DMS 273 (cell line): ENCODE measurements at regions not wholly inside any gene's neighbourhood (a gene's known extent, or its start where the extent isn't known, plus 50 kb on each side); places are given as distances from the start of the nearest gene placed in this dataset.
A peak's percentile ranks its signal among the peaks of the same experiment; 100 is the strongest.
"Not testable (repeated sequence)": the region's sequence is repeated elsewhere in the genome, so short reads cannot be mapped to it uniquely, and the experiment has no call there.

ENCODE experiments used
- DNase-seq: peaks from one replicate; lab custom pipeline; 2025; ENCODE audit not compliant: unreplicated experiment; lab: John Stamatoyannopoulos, UW

DNA sequence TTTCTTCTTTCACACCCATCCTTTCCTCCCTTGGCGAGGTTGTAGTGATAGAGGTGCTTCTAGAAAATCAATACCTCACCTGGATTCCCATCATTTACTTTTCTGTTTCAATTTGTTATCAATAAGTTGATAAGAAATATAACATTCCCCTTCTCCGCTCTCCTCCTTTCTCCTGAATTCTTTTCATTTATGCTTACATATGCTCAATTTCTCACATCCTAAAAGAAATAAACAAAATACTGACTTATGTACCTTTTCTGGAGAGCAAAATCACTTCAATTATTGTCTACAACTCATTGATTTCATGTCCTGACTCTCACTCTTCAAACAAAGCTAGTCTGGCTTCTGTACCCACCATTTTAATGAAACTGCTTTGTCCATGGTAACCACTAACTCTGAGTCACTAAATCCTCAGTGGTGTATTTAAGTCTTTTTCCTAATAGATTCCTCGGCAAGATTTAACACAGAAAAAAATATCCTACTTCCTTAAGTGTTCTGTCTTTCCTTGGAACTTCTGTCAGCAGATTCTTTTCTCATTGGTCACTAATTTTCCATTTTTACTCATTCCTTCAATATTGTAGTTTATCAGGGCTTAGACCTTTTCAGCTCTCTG, 289.6 kb downstream of the RFPL4B start:
- no peak for DNase-seq

DNA sequence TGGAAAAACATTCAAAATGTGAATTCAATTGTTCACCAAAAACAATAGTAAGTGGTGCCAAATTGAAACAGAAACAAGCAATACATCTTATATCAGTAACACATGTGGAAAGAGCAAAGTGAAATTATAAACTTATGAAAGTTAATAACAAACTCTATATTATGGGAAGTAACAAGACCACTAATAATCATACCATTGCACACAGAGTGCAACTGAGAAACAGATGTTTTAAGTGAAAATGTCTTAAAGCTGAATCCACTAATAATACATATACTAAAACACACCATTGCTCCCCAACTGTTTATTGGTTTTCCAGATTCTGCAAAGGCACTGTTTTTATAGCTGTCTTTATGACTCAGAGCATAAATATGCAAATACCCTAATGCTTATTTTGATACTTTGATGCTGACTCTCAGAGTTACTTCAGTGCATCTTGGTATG, 292.3 kb downstream of the RFPL4B start:
- DNase-seq = no peak

DNA sequence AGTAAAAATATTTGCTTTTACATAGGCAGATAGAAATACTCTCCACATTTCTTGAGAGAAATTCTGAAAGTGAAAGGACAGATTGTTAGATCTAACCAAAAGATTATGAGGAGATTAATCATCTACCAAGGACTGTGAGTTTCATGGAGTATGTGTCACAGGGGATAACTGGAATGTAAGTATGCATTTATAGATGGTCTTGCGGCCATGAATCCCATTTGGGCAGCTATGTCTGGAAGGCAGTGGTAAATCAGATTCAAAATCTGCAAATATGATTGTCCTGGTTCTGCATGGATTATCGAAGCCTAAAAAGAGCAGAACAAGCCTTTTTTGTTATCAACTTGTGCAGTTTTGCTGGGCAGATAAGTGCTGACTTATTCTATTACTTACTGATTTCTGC, 293.8 kb downstream of the RFPL4B start:
- DNase-seq = no peak

DNA sequence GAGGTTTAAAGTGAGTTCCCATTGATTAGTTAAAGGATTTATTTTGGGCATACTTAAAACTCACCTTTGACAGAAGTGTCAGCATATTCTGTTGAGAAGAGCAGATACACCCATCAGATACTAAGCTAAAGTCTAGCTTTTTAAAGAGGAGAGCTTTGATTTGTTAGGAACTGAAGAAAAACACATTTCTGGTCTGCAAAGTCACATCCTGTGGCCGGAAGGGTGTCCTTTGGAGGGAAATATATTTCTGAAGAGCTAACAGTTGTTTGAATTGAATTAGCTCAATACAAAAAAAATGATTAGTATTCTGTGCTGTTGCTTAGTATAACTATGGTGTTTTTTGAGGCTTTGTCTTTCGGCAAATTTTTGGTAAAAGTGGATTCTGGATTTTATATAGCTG, 302.7 kb downstream of the RFPL4B start:
- DNase-seq = no peak

DNA sequence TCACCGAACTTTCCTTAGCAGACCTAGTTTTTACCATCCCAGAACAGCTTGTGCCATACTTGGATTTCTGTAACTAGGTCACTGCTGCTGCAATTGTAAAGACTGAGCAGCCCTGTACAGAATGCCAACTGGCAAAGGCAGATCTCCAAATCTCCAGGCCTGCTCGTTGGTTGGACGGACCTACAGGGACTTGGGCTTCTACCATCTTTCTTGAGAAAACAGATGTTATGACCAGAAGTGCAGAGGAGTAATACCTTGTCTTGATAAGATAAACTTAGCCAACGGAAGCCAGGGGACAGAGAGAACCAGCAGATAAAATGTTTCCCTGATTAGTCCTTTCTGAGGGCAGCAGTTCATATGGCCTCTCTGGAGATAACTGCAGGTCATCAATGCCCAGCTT, 304.1 kb downstream of the RFPL4B start:
- no peak for DNase-seq

DNA sequence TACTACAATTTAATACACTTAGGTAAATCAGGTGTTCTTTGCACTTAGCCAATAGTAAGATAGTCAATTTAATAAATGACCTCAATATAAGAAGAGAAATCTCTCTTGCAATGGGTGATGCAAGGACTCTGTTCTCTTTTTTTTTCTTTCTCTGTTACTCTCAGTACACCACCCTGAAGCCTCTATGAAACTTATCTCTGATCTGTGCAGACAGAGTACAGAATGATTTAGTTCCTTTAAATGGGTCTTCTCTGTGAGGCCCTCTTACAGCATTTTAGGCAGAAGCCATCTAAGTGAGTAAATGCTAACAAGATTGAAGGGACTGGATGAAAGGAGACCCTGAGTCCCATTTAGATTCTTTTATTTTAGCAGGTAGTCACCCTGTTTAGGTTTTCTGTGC, 312.8 kb downstream of the RFPL4B start:
- DNase-seq = no peak

DNA sequence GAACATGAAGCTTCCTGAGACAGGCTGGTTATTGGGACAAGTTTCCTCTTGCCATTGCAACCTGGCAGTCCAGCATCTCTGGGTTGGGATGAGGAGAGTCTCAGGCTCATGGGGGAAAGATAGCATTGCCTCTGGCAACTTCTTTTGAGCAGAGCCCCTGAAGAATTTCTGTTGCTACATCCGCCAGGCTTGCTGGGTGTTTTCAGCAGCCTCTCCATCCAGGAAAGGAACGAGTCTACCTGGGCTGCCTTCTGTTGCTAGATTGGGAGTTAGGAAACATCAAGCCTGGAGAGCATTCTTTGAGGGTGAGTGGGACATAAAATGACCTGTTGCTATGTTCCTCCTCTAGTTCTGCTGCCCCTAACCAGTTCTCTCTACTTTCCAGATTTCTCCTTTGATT, 313.5 kb downstream of the RFPL4B start:
- DNase-seq = no peak

DNA sequence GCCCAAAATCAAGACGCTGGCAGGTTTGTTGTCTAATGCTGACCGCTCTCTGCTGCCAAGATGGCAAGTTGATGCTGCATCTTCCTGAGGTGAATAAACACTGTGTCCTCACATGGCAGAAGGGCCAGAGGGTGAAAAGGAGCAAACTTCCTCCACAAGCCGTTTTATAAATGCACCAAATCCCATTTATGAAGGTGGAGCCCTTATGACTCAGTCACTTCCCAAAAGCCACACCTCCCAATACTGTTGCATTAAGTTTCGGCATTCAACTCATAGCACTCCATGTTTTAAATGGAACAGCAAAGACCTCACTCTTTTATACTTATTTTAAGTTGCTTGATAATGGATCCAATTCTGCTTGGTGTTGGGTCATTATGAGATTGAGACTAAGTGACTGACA, 316.6 kb downstream of the RFPL4B start:
- DNase-seq = no peak

DNA sequence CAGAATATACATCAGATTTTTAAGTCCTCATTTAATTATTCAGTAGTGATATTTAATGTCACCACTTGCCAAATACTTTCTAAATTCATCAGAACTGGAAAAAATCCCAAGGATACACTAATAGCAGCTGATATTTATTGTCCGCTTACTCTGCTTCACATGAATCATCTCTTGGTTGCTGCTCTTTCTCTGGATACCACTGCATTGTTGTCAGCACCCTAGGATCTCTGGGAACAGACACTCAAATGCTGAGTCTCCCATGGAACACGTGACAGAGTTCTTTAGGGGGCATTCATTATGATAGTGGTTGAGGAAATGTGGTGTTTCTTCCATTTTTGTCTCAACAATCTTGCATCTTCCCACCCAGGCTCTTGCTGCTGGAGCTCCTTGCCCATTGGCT, 318.0 kb downstream of the RFPL4B start:
- DNase-seq = no peak

DNA sequence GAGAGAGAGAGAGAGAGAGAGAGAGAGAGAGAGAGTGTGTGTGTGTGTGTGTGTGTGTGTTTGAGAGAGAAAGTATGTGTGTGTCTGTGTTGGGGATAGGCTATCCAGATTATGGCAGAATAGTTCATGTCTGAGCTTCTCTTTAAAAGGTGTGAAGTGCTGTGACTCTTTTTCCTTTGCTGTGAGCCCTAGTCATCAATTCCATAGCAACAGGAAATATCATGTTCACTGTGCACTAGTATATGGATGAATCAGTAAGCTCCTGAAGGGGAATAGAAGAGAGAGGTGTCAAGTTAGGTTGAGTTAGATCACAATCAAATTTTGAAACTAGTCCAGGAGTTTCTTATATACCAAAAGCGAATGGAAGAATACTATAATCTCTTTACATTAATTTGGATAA, 318.7 kb downstream of the RFPL4B start:
- no peak for DNase-seq

DNA sequence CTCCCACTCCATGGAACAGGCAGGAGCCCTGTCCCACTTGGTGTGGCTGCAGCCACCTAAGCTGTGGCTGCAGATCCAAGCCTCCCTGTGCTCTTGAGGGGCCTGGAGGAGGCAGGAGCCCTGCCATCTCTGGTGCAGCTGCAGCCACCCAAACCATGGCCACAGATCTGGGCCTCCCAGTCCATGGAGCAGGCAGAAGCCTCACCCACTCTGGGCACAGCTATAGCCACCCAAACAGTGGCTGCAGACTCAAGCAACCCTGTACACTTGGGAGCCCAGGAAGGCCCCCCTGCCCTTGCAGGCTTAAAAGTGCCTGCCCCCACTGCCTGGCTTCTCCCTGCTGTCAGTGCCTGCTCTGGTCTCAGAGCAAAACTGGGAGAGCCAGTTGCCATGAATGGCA, 320.3 kb downstream of the RFPL4B start:
- no peak for DNase-seq

DNA sequence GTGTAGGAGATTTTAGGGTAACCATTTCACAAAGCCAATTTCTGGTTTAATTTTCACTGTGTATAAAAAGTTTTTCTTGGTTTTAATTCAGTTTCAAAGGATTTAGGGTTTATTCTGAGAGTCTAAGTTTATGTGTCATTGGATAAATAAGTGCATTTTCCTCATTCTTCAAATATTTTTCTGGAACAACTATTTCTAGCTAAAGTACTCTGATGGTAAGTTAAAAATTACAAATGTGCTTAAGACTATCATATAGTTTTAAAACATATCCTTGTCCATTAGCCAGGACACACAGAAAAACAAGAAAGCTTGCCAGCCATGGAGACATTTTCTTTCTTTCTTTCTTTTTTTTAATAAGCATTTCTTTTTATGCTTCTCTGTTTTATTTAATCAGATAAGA, 333.0 kb downstream of the RFPL4B start:
- DNase-seq = no peak

DNA sequence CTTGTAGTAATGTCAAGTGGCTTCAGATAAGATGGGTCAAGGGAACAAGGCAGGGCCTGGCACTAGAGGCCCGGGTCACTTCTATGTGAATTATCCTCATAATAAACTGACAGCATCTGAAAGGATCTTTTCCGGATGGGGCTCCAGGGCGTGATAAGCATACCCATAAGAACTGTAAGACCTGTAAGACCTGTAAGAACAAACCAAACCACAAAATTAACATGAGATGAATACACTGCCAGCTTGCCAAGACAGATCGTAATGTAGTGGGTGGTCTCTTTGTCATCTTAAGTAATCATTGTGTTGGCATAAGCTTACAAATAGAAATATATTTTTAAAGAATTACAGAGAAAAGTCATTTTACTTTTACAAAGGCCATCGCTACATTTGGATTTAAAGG, 334.9 kb downstream of the RFPL4B start:
- DNase-seq = no peak

DNA sequence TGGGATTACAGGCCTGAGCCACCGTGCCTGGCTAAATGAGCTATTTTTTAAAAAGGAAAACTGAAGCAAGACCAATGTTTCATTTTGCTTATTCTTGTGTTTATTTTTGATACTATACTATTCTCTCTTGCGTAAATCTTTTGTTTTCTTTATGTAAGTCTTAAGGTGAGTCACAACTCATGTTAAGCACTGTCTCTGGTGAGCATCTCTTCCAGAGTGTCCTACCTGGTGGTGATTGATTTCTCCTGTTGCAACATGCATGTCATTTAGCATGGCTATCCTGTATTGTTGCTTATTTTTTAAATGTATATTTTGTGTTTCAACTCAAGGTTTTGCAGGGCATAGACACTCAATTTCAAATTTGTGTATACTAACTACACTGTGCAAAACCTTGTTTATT, 336.0 kb downstream of the RFPL4B start:
- no peak for DNase-seq

DNA sequence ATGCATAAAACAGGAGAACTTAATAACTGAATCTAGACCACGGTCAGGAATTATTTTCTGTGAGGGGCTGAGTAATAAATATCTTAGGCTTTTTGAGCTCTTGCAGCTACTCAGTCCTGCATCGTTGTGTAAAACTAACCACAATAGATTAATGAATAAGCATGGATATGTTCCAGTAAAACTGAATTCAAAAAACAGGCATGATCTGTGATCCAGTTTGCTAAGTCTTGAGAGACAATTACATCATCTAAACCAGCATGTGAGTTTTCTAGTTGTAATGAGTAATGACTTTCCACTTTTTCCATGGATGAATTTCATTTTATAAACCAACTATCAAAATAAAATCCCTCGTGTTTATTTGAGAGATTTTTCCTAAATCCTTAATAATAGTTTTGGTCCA, 336.8 kb downstream of the RFPL4B start:
- DNase-seq = no peak

DNA sequence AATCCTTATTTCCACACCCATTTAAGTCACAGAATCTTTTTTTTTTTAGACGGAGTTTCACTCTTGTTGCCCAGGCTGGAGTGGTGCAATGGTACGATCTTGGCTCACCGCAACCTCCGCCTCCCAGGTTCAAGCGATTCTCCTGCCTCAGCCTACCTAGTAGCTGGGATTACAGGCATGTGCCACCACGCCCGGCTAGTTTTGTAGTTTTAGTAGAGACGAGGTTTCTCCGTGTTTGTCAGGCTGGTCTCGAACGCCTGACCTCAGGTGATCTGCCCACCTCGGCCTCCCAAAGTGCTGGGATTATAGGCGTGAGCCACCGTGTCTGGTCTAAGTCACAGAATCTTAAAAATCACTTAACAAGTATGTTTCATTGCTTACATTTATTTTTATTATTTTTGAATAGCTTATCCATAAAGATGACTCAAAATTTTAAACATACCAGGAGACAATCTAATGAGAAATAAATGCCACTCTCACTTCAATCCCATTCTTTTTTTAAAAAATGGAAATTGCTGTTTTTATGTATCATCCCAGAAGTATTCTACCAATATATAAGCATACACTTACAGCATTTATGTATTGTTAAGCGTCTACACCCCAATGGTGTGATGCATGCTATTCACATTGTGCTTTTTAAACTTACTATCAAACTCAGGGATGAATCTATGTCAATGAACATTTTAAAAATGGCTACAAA, 338.5 kb downstream of the RFPL4B start:
- not testable (repeated sequence) for DNase-seq

DNA sequence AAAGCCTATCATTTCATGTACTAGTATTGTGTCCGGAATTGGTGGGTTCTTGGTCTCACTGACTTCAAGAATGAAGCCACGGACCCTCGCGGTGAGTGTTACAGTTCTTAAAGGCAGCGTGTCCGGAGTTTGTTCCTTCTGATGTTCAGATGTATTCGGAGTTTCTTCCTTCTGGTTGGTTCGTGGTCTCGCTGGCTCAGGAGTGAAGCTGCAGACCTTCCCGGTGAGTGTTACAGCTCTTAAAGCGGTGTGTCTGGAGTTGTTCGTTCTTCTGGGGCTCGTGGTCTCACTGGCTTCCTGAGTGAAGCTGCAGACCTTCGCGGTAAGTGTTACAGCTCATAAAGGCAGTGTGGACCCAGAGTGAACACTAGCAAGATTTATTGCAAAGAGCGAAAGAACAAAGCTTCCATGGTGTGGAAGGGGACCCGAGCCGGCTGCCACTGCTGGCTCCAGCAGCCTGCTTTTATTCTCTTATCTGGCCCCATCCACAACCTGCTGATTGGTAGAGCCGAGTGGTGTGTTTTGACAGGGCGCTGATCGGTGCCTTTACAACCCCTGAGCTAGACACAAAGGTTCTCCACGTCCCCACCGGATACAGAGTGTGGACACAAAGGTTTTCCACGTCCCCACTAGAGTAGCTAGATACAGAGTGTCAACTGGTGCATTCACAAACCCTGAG, 341.5 kb downstream of the RFPL4B start:
- not testable (repeated sequence) for DNase-seq

DNA sequence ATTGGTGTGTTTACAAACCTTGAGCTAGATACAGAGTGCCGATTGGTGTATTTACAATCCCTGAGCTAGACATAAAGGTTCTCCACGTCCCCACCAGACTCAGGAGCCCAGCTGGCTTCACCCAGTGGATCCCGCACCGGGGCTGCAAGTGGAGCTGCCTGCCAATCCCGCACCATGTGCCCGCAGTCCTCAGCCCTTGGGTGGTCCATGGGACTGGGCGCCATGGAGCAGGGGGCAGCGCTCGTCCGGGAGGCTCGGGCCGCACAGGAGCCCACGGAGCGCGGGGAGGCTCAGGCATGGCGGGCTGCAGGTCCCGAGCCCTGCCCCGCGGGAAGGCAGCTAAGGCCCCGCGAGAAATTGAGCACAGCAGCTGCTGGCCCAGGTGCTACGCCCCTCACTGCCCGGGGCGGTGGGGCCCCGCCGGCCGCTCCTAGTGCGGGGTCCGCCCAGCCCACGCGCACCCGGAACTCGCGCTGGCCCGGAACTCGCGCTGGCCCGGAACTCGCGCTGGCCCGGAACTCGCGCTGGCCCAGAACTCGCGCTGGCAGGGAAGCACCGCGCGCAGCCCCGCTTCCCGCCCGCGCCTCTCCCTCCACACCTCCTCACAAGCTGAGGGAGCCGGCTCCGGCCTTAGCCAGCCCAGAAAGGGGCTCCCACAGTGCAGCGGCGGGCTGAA, 342.2 kb downstream of the RFPL4B start:
- not testable (repeated sequence) for DNase-seq

DNA sequence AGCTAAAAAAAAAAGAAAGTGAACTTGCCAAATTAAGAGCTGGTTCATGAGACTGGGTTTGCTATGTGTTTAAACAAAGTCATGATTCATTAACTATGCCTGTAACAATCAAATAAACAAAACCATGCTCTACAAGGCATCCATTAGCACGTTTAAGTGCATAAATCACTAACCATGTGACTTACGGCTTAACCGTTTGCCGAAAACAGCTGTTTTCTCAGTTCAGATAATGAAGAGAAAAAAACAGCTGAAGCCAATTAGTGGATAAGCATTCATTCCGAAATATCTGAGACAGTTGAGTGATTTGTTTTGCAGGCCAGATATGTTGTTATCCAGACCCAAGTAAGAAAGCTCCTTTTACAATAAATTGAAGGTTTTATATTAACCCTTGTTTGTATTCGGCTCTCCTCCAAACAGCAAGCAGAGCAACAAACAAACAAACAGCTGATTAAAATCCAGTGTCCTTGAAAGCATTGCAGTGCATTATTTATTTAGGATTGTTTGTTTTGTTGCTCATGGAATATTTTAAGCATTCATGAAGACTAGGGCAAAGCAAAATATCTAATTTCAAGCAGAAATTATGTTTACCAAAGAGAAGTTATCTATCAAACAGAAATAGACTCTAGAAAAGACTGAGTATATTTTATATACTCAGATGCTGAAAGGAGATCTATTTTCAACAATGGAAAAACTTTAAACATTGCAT, 343.5 kb downstream of the RFPL4B start:
- peak; percentile 12 for DNase-seq

DNA sequence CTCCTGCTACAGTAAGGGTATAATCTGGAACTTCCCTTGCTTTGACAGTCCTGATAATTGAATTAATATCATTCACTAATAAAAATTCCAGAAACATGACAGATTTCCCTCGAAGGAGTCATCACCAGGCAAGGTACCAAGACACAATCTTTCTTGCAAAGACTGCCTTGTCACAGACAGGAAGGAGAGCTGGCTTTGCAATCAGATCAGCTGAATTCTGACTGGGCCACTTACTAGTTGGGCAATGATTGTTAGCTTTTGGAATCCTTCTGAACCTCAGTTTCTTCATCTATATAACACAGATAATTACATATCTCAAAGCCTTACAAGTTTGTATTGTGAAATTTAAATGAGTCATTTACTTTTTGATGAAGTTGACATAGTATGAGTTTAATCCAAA, 344.2 kb downstream of the RFPL4B start:
- DNase-seq = peak; percentile 2

DNA sequence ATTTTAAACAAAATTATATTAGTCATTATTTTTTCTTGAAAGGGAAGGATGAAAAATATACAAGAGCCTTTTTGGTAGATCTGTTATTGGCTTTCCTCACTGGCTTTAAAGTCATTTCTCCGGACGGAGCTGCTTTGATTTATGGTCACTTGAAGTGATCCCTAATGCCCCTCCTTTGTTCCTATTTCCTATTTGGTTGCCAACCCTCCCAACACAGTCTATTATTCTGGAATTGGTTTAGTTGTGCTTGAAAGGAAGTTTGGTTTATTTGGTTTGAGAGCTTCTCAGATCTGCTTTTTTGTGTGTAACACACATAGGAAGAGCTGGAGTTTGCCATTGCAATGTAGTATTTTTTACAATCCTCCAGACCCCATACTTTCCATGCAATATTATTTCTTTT, 347.9 kb downstream of the RFPL4B start:
- no peak for DNase-seq
